ENCODE measurements at regions not wholly inside any gene's neighbourhood (a gene's known extent, or its start where the extent isn't known, plus 50 kb on each side); places are given as distances from the start of the nearest gene placed in this dataset.
"Not testable (repeated sequence)": the region's sequence is repeated elsewhere in the genome, so short reads cannot be mapped to it uniquely, and the experiment has no call there.

- no peak for DNase-seq (ENCODE audit: low spot score)
Observed at GRCh38 chr5:142259758-142260157, 65.1 kb downstream of the SPRY4 start.

GRCh38 chr5:142255831-142256230 is 69.0 kb downstream of the SPRY4 start:
- DNase-seq (ENCODE audit: low spot score) = no peak

- no peak for DNase-seq (ENCODE audit: low spot score)
Observed at GRCh38 chr5:142254431-142254830, 70.4 kb downstream of the SPRY4 start.

- no peak for DNase-seq (ENCODE audit: low spot score)
Observed at GRCh38 chr5:142253938-142254337, 70.9 kb downstream of the SPRY4 start.

GRCh38 chr5:142250119-142250518 is 74.7 kb downstream of the SPRY4 start:
- no peak for DNase-seq (ENCODE audit: low spot score)

- no peak for DNase-seq (ENCODE audit: low spot score)
Observed at GRCh38 chr5:142248853-142249462, 75.9 kb downstream of the SPRY4 start.

- DNase-seq (ENCODE audit: low spot score) = no peak
Observed at GRCh38 chr5:142246258-142246657, 78.6 kb downstream of the SPRY4 start.

GRCh38 chr5:142245786-142246185 is 79.0 kb downstream of the SPRY4 start:
- DNase-seq (ENCODE audit: low spot score) = no peak

GRCh38 chr5:142244440-142244839 is 80.4 kb downstream of the SPRY4 start:
- no peak for DNase-seq (ENCODE audit: low spot score)

- no peak for DNase-seq (ENCODE audit: low spot score)
Observed at GRCh38 chr5:142242272-142242671, 82.5 kb downstream of the SPRY4 start.

GRCh38 chr5:142239394-142240159 is 85.2 kb downstream of the SPRY4 start:
- DNase-seq (ENCODE audit: low spot score) = no peak

- no peak for DNase-seq (ENCODE audit: low spot score)
Observed at GRCh38 chr5:142237707-142238106, 87.1 kb downstream of the SPRY4 start.

GRCh38 chr5:142236673-142237290 is 88.0 kb downstream of the SPRY4 start:
- not testable (repeated sequence) for DNase-seq (ENCODE audit: low spot score)

- DNase-seq (ENCODE audit: low spot score) = no peak
Observed at GRCh38 chr5:142235870-142236672, 88.8 kb downstream of the SPRY4 start.

- no peak for DNase-seq (ENCODE audit: low spot score)
Observed at GRCh38 chr5:142235050-142235797, 89.6 kb downstream of the SPRY4 start.

- no peak for DNase-seq (ENCODE audit: low spot score)
Observed at GRCh38 chr5:142233083-142234032, 91.5 kb downstream of the SPRY4 start.

GRCh38 chr5:142230949-142231348 is 93.9 kb downstream of the SPRY4 start:
- not testable (repeated sequence) for DNase-seq (ENCODE audit: low spot score)

- DNase-seq (ENCODE audit: low spot score) = no peak
Observed at GRCh38 chr5:142225141-142225540, 99.7 kb downstream of the SPRY4 start.

- no peak for DNase-seq (ENCODE audit: low spot score)
Observed at GRCh38 chr5:142222866-142223558, 101.8 kb downstream of the SPRY4 start.

All from NAMALWA (cell line).